Pancreas (tissue), 10 donors: ENCODE measurements at regions not wholly inside any gene's neighbourhood (a gene's known extent, or its start where the extent isn't known, plus 50 kb on each side); places are given as distances from the start of the nearest gene placed in this dataset.
"Not testable (repeated sequence)": the region's sequence is repeated elsewhere in the genome, so short reads cannot be mapped to it uniquely, and the experiment has no call there.

Experiments
- ATAC-seq, 4 donors: fragments of 200-7000 bp; cut with Tn5 transposase; one replicate each; pipeline versions ENCODE4 v1.8.0 to v1.9.1; 2020; ENCODE audit warnings: mild to moderate bottlenecking in 4 of 4, moderate library complexity in 4 of 4
- DNase-seq, 6 donors: peaks; one replicate each; pipeline ENCODE4 v3.0.0-alpha.2; 2020
- FAIRE-seq: peaks from 2 replicates; lab custom pipeline; 2012; peaks lifted over from hg19 to GRCh38; lab: Jason Lieb, UNC
- H3K27ac ChIP-seq, 4 donors: fragments of 200-600 bp; sonication (generic); 1 replicate in 3 of 4; 2 replicates in 1 of 4; pipeline versions ENCODE4 v1.5.0 to v1.8.0; 2020
- H3K27me3 ChIP-seq, 4 donors: fragments of 200-600 bp; one replicate each; pipeline ENCODE4 v1.8.0; 2021
- H3K36me3 ChIP-seq, 3 donors: fragments of 200-600 bp; sonication (generic) in 1 of 3; one replicate each; pipeline versions ENCODE4 v1.5.0 to v1.8.0; 2020 to 2021
- H3K4me1 ChIP-seq, 3 donors: fragments of 200-600 bp; one replicate each; pipeline ENCODE4 v1.8.0; 2021
- H3K4me3 ChIP-seq, 4 donors: fragments of 200-600 bp; sonication (generic) in 2 of 4; one replicate each; pipeline versions ENCODE4 v1.5.0 to v1.8.0; 2020 to 2021
- H3K9me3 ChIP-seq, 4 donors: fragments of 200-600 bp; one replicate each; pipeline ENCODE4 v1.8.0; 2021
- WGBS, 2 donors: extraction: QIAGEN DNeasy Blood & Tissue Kit; methylation state at CpG; one replicate each; pipeline ENCODE4 v1.1.7; 2013; 5-methylcytosine and 5-hydroxymethylcytosine counted together
- intact Hi-C, 3 donors: fragments of 100-400 bp; cut with DNase I; formaldehyde crosslinking; loops; one replicate each; pipeline versions ENCODE4 v1.11.1 to v1.14.2; 2022
- donor health status: healthy with polysubstance abuse.
- donor health status: DM: no; HTN: no; CAD: no; lungs with moderate emphysema.
- donor health status: DM: no; HTN: no; CAD: no.
- donor health status: control.
- donor health status: control.
- donor health status: Bipolar disorder and iron deficiency.
- donor health status: DM: yes; HTN: yes; CAD: no.
- donor health status: DM: no; HTN: no; CAD: no.
- donor health status: DM: no; HTN: no; CAD: no.
- donor health status: DM: yes; HTN: yes; CAD: no.

DNA sequence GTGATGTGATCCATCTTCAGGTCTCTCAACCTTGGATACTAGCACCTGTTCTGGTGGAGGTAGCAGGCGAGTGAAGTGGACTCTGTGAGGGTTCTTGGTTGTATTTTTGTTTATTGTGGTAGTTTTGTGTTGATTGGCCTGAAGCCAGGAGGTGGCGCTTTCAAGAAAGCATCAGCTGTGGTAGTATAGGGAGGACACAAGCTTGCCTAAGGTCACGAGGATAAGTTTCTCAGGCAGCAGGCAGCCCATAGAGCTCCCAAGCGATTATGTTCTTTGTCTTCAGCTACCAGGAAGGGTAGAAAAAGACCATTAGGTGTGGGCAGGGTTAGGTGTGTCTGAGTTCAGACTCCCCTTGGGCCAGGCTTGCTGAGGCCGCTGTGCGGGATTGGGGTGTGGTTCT lies 290.8 kb upstream of the TGIF2LY start:
- DNase-seq, H3K4me3 ChIP-seq, H3K27ac ChIP-seq, H3K27me3 ChIP-seq, H3K9me3 ChIP-seq, intact Hi-C loops, H3K36me3 ChIP-seq, FAIRE-seq, H3K4me1 ChIP-seq, ATAC-seq: not testable (repeated sequence)
- 77% methylated on average over 6 of the region's 6 CpGs; no CpG with 5 or more reads in 1 of the 2 donors for WGBS, 2 donors

DNA sequence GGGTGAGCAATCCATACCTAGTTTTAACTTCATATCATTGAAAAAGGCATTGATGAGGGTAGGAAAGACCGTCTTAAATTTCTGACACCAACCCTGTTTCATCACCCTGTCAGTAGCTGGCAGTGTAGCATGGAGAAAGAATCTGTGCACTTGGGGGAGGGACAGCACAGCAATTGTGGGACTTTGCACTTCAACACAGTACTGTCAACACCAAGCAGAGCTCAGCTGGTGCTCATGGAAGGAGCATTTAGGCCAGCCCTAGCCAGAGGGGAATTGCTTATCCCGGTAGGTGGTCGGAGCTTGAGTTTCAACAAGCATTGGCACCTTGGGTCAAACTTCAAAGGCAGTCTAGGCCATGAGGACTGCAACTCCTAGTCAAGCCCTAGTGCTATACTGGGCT lies 281.6 kb upstream of the TGIF2LY start:
- H3K4me1 ChIP-seq, H3K27me3 ChIP-seq, DNase-seq, H3K27ac ChIP-seq, FAIRE-seq, ATAC-seq, H3K4me3 ChIP-seq, intact Hi-C loops, H3K36me3 ChIP-seq, H3K9me3 ChIP-seq: not testable (repeated sequence)
- 65% methylated on average over 3 of the region's 3 CpGs; no CpG with 5 or more reads in 1 of the 2 donors for WGBS, 2 donors

DNA sequence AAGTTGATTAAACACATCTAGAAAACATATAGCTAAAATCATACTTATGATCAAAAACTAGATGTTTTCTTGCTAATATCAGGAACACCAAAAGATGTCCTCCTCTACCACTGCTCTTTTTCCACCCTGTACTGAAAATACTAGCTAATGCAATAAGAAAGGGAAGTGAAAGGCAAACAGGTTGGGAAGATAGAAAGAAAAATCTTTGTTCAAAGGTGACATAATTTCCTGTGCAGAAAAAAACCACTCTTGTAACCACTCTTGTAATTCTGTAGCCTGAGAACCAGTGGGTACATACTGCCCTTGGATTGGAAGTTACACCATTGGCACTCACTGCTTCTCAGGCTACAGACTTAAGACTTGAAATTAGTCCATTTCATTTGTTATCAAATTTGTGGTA lies 258.9 kb upstream of the TGIF2LY start:
- ATAC-seq, H3K4me1 ChIP-seq, H3K27ac ChIP-seq, H3K36me3 ChIP-seq, H3K27me3 ChIP-seq, intact Hi-C loops, H3K4me3 ChIP-seq, DNase-seq, FAIRE-seq, H3K9me3 ChIP-seq: not testable (repeated sequence)

DNA sequence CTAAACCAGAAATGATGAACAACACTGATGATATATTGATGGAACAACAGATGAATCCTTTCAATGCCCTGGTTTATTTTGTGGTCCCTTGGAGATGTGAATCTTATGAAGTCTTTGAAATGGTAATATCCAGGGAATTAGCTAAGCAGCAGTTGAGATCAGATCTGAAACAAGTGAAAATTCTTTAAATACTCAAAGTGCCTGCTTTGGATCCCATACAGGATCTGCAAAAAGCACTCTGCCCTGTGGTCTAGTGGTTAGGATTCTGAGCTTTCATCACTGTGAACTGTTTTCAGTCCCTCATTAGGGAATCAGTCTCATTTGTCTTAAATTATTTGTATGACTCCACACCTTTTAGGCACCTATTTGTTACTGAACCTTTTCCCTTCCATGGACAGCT lies 211.3 kb upstream of the TGIF2LY start:
- H3K4me1 ChIP-seq, H3K27ac ChIP-seq, DNase-seq, H3K27me3 ChIP-seq, H3K4me3 ChIP-seq, ATAC-seq, H3K9me3 ChIP-seq, intact Hi-C loops, FAIRE-seq, H3K36me3 ChIP-seq: not testable (repeated sequence)

DNA sequence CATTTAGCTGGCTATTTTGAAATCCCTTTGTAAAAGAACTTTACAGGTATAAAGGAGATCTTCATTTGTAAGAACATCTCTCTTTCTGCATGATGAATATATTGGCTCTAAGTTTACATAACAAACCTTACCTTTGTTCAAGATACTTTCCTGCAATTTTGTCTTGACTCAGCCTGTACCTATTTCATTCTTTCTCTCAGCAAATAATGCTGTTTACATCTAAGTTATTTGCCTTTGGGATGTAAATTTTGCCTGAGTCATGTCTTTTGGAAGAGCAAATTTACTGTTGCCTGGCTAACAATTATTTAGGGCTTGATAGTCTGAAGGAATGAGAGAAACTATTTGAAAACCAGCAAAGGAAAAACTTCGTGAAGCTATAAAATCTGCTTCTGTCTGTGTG lies 210.4 kb upstream of the TGIF2LY start:
- H3K27ac ChIP-seq, intact Hi-C loops, H3K27me3 ChIP-seq, H3K4me1 ChIP-seq, H3K4me3 ChIP-seq, DNase-seq, H3K9me3 ChIP-seq, ATAC-seq, H3K36me3 ChIP-seq, FAIRE-seq: not testable (repeated sequence)
- WGBS, 2 donors, result 69% methylated on average over 1 of the region's 1 CpG; no CpG with 5 or more reads in 1 of the 2 donors

DNA sequence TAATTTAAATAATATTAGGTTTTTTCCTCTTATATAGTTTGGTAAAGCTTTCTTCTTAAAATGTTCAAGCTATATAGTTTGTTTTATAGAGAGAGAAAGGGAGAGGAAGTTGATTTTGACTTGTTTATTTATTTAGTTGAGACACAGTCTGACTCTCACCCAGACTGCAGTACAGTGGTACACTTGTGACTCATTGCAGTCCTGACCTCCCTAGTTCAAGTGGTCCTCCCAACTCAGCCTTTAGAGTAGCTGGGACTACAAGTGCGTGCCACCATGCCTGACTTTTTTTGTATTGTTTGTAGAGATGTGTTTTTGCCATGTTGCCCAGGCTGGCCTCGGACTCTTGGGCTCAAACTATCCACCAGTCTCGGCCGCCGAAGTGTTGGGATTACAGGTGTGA lies 187.4 kb upstream of the TGIF2LY start:
- H3K27me3 ChIP-seq, ATAC-seq, H3K36me3 ChIP-seq, intact Hi-C loops, H3K4me1 ChIP-seq, FAIRE-seq, H3K4me3 ChIP-seq, DNase-seq, H3K27ac ChIP-seq, H3K9me3 ChIP-seq: not testable (repeated sequence)
- WGBS, 2 donors, result 85% methylated on average over 5 of the region's 5 CpGs; no CpG with 5 or more reads in 1 of the 2 donors

DNA sequence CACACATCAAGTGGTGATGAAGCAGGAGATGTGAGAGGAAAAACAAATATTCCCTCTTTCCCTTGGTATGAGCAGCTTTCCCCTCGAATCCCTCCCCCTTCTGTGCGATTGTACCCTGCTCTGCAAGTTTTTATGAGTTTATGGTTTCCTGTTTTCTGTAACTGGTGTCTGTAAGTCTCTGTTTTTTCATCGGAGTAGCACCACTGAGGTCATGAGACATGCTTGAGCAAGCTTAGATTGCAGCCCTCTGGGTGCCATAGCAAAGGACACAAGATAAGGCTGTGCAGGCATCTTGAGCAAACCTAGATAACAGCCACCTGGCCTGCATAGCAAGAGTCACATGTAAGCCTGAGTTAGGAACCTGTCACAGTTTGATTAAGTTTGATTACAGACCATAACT lies 174.6 kb upstream of the TGIF2LY start:
- H3K36me3 ChIP-seq, H3K27ac ChIP-seq, intact Hi-C loops, H3K27me3 ChIP-seq, ATAC-seq, H3K9me3 ChIP-seq, H3K4me1 ChIP-seq, FAIRE-seq, DNase-seq, H3K4me3 ChIP-seq: not testable (repeated sequence)
- WGBS, 2 donors, result 11% methylated on average over 3 of the region's 3 CpGs; no CpG with 5 or more reads in 1 of the 2 donors

DNA sequence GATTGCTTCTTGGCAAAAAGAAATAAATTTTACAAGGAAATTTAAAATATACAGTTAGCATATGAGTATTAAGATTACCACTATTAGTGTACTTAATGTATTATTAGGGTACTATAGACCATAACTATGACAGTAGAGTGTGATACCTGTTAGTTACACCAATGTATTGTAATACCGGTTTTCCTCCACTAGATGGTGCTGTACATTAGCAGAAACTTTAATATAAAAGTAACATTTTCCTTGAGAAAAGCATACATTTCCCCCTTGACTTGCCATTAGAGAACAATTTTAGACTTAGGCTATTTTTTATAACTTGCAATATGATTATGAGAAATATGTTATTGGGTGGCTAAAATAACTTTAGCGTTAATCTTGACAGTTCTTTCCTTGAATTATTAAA lies 173.3 kb upstream of the TGIF2LY start:
- ATAC-seq, FAIRE-seq, H3K27ac ChIP-seq, H3K9me3 ChIP-seq, H3K27me3 ChIP-seq, H3K4me1 ChIP-seq, H3K36me3 ChIP-seq, H3K4me3 ChIP-seq, DNase-seq, intact Hi-C loops: not testable (repeated sequence)
- WGBS, 2 donors, result 18% methylated on average over 2 of the region's 2 CpGs; no CpG with 5 or more reads in 1 of the 2 donors

DNA sequence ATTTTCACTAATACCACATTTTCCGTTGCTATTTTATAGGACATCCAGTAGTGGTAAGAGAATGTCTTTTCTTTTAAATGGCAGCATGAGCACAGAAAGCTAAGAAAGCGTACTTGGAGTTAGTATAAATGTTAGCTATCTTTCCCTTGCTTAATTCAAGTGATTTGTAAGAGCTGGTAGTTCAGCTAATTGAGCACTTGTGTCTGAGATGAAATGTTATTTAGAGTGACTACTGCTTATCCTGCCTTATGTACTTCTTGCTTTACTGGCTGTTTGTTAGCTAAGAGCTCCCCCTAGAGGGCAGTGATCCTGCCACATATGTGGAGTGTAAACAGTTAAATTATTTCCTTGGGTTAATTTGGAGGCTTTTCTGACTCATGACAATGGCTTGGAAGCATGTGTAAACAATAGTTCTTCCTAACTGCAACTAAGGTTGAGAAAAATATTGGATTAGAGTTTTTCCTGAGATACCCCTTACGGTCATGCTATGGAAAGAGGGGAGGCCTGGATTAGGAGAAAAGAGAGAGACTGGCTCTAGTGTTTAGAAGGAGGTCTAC lies 171.9 kb upstream of the TGIF2LY start:
- intact Hi-C loops, ATAC-seq, DNase-seq, H3K4me1 ChIP-seq, H3K36me3 ChIP-seq, H3K9me3 ChIP-seq, H3K27me3 ChIP-seq, H3K27ac ChIP-seq, FAIRE-seq, H3K4me3 ChIP-seq: not testable (repeated sequence)
- 53% methylated on average over 3 of the region's 3 CpGs; no CpG with 5 or more reads in 1 of the 2 donors for WGBS, 2 donors

DNA sequence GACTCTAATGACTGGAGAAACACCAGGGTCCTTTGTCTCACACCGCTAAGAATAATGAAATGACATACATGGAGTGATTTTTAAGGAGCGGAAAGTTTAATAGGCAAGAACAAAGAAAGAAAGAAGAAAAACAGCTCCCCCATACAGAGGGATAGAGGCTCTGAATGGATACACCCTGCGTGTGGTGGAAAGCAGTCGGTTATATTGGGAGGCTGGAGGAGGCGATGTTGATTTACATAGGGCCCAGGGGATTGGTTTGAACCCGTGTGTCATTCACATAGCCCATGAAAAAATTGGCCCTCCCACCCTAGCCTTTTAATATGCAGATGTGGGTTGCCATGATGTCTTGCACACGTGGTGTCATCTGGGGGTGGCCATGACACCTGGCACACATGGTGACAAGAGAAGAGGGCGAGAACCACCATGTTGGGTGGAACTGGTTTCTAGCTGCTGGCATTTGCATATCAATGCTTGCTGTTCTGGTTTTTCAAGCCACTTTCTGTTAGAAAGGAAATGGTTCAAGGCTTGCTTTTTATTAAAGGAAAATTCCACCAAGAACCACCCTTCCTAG lies 168.5 kb upstream of the TGIF2LY start:
- H3K27ac ChIP-seq, H3K36me3 ChIP-seq, FAIRE-seq, H3K27me3 ChIP-seq, intact Hi-C loops, DNase-seq, H3K4me3 ChIP-seq, H3K9me3 ChIP-seq, H3K4me1 ChIP-seq, ATAC-seq: not testable (repeated sequence)
- WGBS, 2 donors, result 73% methylated on average over 8 of the region's 8 CpGs; no CpG with 5 or more reads in 1 of the 2 donors
